SK-N-SH (cell line): ENCODE measurements at regions not wholly inside any gene's neighbourhood (a gene's known extent, or its start where the extent isn't known, plus 50 kb on each side); places are given as distances from the start of the nearest gene placed in this dataset.

Experiments
- CTCF ChIP-seq: fragments of 200-600 bp; sonication (generic); IDR thresholded peaks from 2 replicates; pipeline ENCODE4 v1.6.1; 2017; ENCODE audit warnings: antibody characterized with exemption, mild to moderate bottlenecking, moderate library complexity
- SIN3A ChIP-seq: IDR thresholded peaks from 2 replicates; pipeline ENCODE4 v1.6.1; 2012; ENCODE audit warnings: low read depth, mild to moderate bottlenecking, low read length, moderate library complexity, borderline replicate concordance

GRCh38 chr5:125251703-125252102 lies 505.3 kb upstream of the ZNF608 start:
- TF ChIP-seq SIN3A (no peak), CTCF (no peak)
